Dermis blood vessel endothelial cell (primary cell): ENCODE measurements at regions not wholly inside any gene's neighbourhood (a gene's known extent, or its start where the extent isn't known, plus 50 kb on each side); places are given as distances from the start of the nearest gene placed in this dataset.
"Not testable (repeated sequence)": the region's sequence is repeated elsewhere in the genome, so short reads cannot be mapped to it uniquely, and the experiment has no call there.

Source experiments
- DNase-seq: peaks from one replicate; pipeline ENCODE4 v3.0.0; 2010

GRCh38 chr11:37484298-37484697, 886.3 kb upstream of the RAG2 start:
- no peak for DNase-seq

- DNase-seq: no peak
These were observed 885.7 kb upstream of the RAG2 start for GRCh38 chr11:37483761-37484160.

GRCh38 chr11:37474889-37475288, 876.9 kb upstream of the RAG2 start:
- no peak for DNase-seq

GRCh38 chr11:37468344-37468743, 870.3 kb upstream of the RAG2 start:
- DNase-seq: no peak

GRCh38 chr11:37465221-37465620, 867.2 kb upstream of the RAG2 start:
- DNase-seq: no peak

GRCh38 chr11:37459456-37459855, 861.4 kb upstream of the RAG2 start:
- DNase-seq: no peak

- DNase-seq: no peak
These were observed 858.7 kb upstream of the RAG2 start for GRCh38 chr11:37456746-37457145.

- no peak for DNase-seq
These were observed 853.9 kb upstream of the RAG2 start for GRCh38 chr11:37451903-37452302.

GRCh38 chr11:37450613-37451012, 852.6 kb upstream of the RAG2 start:
- no peak for DNase-seq

GRCh38 chr11:37449146-37449545, 851.1 kb upstream of the RAG2 start:
- DNase-seq: no peak

GRCh38 chr11:37442576-37442975, 844.5 kb upstream of the RAG2 start:
- DNase-seq: no peak

GRCh38 chr11:37431633-37432230, 833.7 kb upstream of the RAG2 start:
- DNase-seq: not testable (repeated sequence)

- not testable (repeated sequence) for DNase-seq
These were observed 833.1 kb upstream of the RAG2 start for GRCh38 chr11:37430966-37431632.

GRCh38 chr11:37422511-37422910, 824.5 kb upstream of the RAG2 start:
- DNase-seq: no peak

GRCh38 chr11:37411289-37411688, 813.3 kb upstream of the RAG2 start:
- no peak for DNase-seq

GRCh38 chr11:37409124-37409523, 811.1 kb upstream of the RAG2 start:
- DNase-seq: no peak

- DNase-seq: no peak
These were observed 809.4 kb upstream of the RAG2 start for GRCh38 chr11:37407461-37407860.

GRCh38 chr11:37406651-37407050, 808.6 kb upstream of the RAG2 start:
- no peak for DNase-seq

- no peak for DNase-seq
These were observed 806.2 kb upstream of the RAG2 start for GRCh38 chr11:37404231-37404630.

GRCh38 chr11:37402663-37403062, 804.6 kb upstream of the RAG2 start:
- no peak for DNase-seq

- DNase-seq: peak; percentile 0
These were observed 796.3 kb upstream of the RAG2 start for GRCh38 chr11:37394236-37394870.

GRCh38 chr11:37391615-37392014, 793.6 kb upstream of the RAG2 start:
- DNase-seq: no peak

- no peak for DNase-seq
These were observed 792.6 kb upstream of the RAG2 start for GRCh38 chr11:37390576-37391083.

GRCh38 chr11:37378958-37379357, 780.9 kb upstream of the RAG2 start:
- no peak for DNase-seq
